Hepatocyte (in vitro differentiated cells): ENCODE measurements at regions not wholly inside any gene's neighbourhood (a gene's known extent, or its start where the extent isn't known, plus 50 kb on each side); places are given as distances from the start of the nearest gene placed in this dataset.

Experiments used
- DNase-seq: peaks from one replicate; pipeline ENCODE4 v3.0.0-alpha.2; 2016; ENCODE audit warnings: low spot score
- H2AFZ ChIP-seq: fragments of 200-600 bp; sonication (generic); 2 replicates; pipeline ENCODE4 v1.6.0; 2016; ENCODE audit warnings: antibody characterized with exemption, mild to moderate bottlenecking
- H3K27ac ChIP-seq: fragments of 200-600 bp; sonication (generic); 2 replicates; pipeline ENCODE4 v1.5.1; 2016; ENCODE audit warnings: mild to moderate bottlenecking
- H3K27me3 ChIP-seq: fragments of 200-600 bp; sonication (generic); 2 replicates; pipeline ENCODE4 v1.6.1; 2016
- H3K36me3 ChIP-seq: fragments of 200-600 bp; sonication (generic); replicated peaks from 2 replicates; pipeline ENCODE4 v1.5.1; 2016; ENCODE audit warnings: low read depth; ENCODE audit not compliant: insufficient read depth
- H3K4me1 ChIP-seq: fragments of 200-600 bp; sonication (generic); 2 replicates; pipeline ENCODE4 v1.5.1; 2016; ENCODE audit warnings: mild to moderate bottlenecking, moderate library complexity; ENCODE audit not compliant: insufficient read depth
- H3K4me2 ChIP-seq: fragments of 200-600 bp; sonication (generic); 2 replicates; pipeline ENCODE4 v1.6.0; 2016
- H3K4me3 ChIP-seq: fragments of 200-600 bp; sonication (generic); 2 replicates; pipeline ENCODE4 v1.5.1; 2016; ENCODE audit warnings: mild to moderate bottlenecking
- H3K79me2 ChIP-seq: fragments of 200-600 bp; sonication (generic); 2 replicates; pipeline ENCODE4 v1.6.0; 2017; ENCODE audit warnings: mild to moderate bottlenecking
- H3K9me2 ChIP-seq: fragments of 200-600 bp; sonication (generic); replicated peaks from 2 replicates; pipeline ENCODE4 v1.6.0; 2017; ENCODE audit warnings: mild to moderate bottlenecking; ENCODE audit not compliant: insufficient read depth
- H3K9me3 ChIP-seq: fragments of 200-600 bp; sonication (generic); 2 replicates; pipeline ENCODE4 v1.5.1; 2016; ENCODE audit warnings: low read depth, mild to moderate bottlenecking
- H4K20me1 ChIP-seq: fragments of 200-600 bp; sonication (generic); 2 replicates; pipeline ENCODE4 v1.6.0; 2016; ENCODE audit warnings: mild to moderate bottlenecking; ENCODE audit not compliant: insufficient read depth, poor library complexity, severe bottlenecking
- EZH2 ChIP-seq: fragments of 200-600 bp; sonication (generic); IDR thresholded peaks from 2 replicates; pipeline ENCODE4 v1.6.1; 2016; ENCODE audit warnings: antibody characterized with exemption, mild to moderate bottlenecking, borderline replicate concordance
- EZH2phosphoT487 ChIP-seq: fragments of 200-600 bp; sonication (generic); IDR thresholded peaks from one replicate; pipeline ENCODE4 v1.6.1; 2018; ENCODE audit warnings: antibody characterized with exemption, mild to moderate bottlenecking, low read depth, moderate library complexity; ENCODE audit not compliant: unreplicated experiment, severe bottlenecking
- WGBS: methylation state at CpG from one replicate; pipeline ENCODE4 v1.1.6; 2016; ENCODE audit warnings: low lambda C conversion rate; ENCODE audit errors: missing lambda C conversion rate; 5-methylcytosine and 5-hydroxymethylcytosine counted together
- TF ChIP-seq, protein P1 (sequence below): fragments of 200-600 bp; sonication (generic); IDR thresholded peaks from 2 replicates; pipeline ENCODE4 v1.5.1; 2016; ENCODE audit warnings: antibody characterized with exemption, mild to moderate bottlenecking; ENCODE audit not compliant: poor library complexity

DNA sequence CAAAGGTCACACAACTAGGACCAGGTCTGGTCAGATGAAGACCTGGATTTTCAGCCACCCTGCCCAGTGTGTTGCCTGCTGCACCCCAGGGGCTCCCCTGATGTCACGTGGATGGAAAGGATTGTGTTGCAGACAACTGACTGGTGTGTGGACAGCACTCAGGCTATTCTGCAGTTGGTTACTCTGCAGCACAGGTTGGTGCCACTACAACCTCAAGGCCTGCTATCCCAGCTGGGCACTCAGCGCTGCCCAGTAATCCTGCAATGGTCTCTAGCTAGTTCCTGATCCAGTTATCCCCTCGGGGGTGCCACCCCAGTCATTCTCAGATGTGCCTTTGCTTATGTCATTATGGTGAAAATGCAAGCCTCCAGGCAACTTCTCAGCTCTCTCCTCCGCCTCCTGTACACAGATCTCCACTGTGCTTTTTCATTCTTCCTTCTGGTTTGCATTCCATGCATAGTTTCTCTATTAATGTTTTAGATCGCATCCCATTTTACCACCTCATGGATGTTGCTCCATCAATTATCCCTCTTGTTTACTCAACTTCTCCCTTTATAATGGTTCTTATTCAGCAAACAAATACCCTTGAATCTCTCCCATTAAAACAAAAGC lies 503.2 kb upstream of the CAMK1G start:
- Histone ChIP-seq H3K4me3 (no peak overlapping the region), H3K27ac (no peak overlapping the region), H2AFZ (no peak overlapping the region), H4K20me1 (no peaks in the 10 kb centered on the region), H3K4me2 (no peak overlapping the region), H3K4me1 (no peaks in the 10 kb centered on the region), H3K79me2 (no peaks in the 10 kb centered on the region), H3K9me3 (no peaks in the 10 kb centered on the region), H3K9me2 (no peaks in the 10 kb centered on the region), H3K27me3 (no peaks in the 10 kb centered on the region), H3K36me3 (no peaks in the 10 kb centered on the region)
- TF ChIP-seq, protein P1, sequence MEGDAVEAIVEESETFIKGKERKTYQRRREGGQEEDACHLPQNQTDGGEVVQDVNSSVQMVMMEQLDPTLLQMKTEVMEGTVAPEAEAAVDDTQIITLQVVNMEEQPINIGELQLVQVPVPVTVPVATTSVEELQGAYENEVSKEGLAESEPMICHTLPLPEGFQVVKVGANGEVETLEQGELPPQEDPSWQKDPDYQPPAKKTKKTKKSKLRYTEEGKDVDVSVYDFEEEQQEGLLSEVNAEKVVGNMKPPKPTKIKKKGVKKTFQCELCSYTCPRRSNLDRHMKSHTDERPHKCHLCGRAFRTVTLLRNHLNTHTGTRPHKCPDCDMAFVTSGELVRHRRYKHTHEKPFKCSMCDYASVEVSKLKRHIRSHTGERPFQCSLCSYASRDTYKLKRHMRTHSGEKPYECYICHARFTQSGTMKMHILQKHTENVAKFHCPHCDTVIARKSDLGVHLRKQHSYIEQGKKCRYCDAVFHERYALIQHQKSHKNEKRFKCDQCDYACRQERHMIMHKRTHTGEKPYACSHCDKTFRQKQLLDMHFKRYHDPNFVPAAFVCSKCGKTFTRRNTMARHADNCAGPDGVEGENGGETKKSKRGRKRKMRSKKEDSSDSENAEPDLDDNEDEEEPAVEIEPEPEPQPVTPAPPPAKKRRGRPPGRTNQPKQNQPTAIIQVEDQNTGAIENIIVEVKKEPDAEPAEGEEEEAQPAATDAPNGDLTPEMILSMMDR: no peak
- TF ChIP-seq EZH2phosphoT487 (no peak), EZH2 (no peak)
- 53% methylated on average over 5 of the region's 5 CpGs for WGBS
- no peak for DNase-seq

DNA sequence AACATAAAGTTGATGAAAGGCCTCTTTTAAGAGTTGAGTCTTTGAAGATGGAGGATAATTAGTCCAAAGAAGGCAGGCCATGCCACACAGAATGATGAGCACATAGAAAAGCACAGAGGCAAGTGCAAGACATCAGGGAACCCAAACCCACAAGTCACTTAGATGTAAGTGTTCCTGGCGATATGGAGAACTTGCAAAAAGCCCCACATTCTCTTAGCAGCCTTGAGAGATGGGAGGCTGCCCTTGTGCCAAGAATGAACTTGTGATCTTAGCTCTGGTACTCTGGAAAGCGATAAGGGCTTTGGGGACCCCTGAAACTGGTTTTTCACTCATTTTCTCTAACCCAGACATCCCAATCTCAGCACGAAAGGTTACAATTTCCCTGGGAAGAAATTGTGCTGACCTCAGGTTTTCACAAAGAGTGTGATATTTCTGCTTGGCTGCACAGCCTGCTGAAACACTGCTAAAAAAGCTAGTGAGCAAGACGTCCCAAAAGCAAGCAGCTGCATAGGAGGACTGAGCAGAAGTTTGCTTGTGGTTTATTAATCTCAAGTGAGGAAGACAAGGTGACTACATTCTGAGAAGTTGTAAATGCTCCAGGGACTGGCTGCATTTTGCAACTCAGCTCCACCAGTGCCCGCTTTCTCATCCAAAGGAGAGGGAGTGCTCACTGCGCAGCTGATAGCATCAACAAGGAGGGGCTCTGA lies 496.9 kb upstream of the CAMK1G start:
- Histone ChIP-seq H3K9me2 (no peaks in the 10 kb centered on the region), H4K20me1 (no peaks in the 10 kb centered on the region), H3K27ac (no peak overlapping the region), H3K27me3 (no peaks in the 10 kb centered on the region), H3K4me1 (no peaks in the 10 kb centered on the region), H3K36me3 (no peaks in the 10 kb centered on the region), H3K4me3 (no peak overlapping the region), H3K9me3 (no peaks in the 10 kb centered on the region), H2AFZ (no peak overlapping the region), H3K4me2 (no peak overlapping the region), H3K79me2 (no peaks in the 10 kb centered on the region)
- DNase-seq: no peak
- TF ChIP-seq, protein P1: no peak
- TF ChIP-seq EZH2 (no peak), EZH2phosphoT487 (no peak)
- 81% methylated on average over 6 of the region's 6 CpGs for WGBS

DNA sequence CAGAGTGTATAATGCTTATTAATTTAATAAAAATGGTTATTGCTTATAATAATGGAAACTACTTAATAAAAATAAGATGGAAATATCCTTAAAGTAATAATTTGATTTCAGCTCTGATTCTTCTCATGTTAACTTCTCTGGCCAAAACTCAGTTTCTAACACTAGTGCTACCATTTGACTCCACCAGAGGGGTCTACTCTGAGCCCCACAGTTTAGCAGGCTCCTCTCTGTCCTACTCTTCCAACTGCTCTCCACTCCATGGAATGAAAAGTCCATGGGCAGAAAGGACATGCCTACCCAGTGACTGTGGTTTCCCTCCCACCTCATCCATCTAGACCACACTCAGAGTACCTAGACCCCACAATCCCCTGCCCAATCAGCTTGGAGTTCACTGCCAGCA lies 489.1 kb upstream of the CAMK1G start:
- Histone ChIP-seq H3K36me3 (no peaks in the 10 kb centered on the region), H3K79me2 (no peaks in the 10 kb centered on the region), H3K4me2 (no peak overlapping the region), H3K4me3 (no peak overlapping the region), H3K4me1 (peaks cover 12% of the 10 kb centered on the region), H3K27ac (no peak overlapping the region), H4K20me1 (no peaks in the 10 kb centered on the region), H2AFZ (no peak overlapping the region), H3K9me2 (no peaks in the 10 kb centered on the region), H3K9me3 (no peaks in the 10 kb centered on the region), H3K27me3 (no peaks in the 10 kb centered on the region)
- TF ChIP-seq, protein P1: no peak
- TF ChIP-seq EZH2phosphoT487: no peak
- no peak for DNase-seq
